ENCODE measurements at regions not wholly inside any gene's neighbourhood (a gene's known extent, or its start where the extent isn't known, plus 50 kb on each side); places are given as distances from the start of the nearest gene placed in this dataset.
A peak's percentile ranks its signal among the peaks of the same experiment; 100 is the strongest.

DNA sequence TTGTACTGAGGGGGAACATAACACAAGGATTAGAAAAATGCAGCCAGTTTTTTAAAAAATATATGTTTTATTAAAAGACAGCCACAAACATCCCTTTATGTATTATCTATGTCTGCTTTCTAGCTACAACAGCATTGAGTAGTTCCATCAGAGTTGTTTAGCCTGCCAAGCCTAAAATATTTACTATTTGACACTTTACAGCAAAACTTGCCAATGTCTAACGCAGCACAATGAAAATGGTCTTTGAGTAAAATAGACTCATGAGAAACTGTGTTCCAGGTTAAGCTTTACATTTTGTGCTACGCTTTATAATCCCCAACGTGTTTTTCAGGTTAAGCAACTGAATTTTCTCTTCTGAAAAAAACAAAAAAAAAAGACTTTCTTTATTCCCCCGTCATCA, 2211.5 kb upstream of the RAG2 start:
- TF ChIP-seq, protein P1, sequence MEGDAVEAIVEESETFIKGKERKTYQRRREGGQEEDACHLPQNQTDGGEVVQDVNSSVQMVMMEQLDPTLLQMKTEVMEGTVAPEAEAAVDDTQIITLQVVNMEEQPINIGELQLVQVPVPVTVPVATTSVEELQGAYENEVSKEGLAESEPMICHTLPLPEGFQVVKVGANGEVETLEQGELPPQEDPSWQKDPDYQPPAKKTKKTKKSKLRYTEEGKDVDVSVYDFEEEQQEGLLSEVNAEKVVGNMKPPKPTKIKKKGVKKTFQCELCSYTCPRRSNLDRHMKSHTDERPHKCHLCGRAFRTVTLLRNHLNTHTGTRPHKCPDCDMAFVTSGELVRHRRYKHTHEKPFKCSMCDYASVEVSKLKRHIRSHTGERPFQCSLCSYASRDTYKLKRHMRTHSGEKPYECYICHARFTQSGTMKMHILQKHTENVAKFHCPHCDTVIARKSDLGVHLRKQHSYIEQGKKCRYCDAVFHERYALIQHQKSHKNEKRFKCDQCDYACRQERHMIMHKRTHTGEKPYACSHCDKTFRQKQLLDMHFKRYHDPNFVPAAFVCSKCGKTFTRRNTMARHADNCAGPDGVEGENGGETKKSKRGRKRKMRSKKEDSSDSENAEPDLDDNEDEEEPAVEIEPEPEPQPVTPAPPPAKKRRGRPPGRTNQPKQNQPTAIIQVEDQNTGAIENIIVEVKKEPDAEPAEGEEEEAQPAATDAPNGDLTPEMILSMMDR (IDR thresholded peaks at IDR 0.05; ENCODE audit: control extremely low read depth, extremely low read depth, low read depth, missing control alignments) = no peak
- DNase-seq (ENCODE audit: extremely low spot score) = no peak
- POLR2A ChIA-PET = no interaction called here
- CTCF ChIA-PET = interaction anchor here (1.4 kb wide), 1 partner anchor 17 kb away, joined by 3 read pairs; no protein-coding TSS in a partner anchor

DNA sequence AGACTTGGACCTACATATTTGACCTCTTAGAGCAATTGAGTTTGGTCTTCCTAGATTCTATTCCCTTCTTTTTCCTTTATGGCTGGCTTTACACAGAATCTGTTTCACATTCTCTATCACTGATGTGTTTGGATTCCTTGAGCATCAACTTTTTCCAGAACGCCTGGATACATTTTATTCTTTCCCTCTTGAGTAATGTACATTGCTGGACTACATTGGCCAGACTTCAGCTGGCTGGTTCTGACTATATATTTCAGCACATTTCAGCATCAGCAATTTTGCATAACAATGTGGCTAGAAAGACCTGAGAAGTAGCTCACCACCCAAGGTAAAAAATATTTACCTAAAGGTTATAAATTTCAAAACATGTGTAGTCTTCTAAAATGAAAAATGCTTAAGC, 2198.2 kb upstream of the RAG2 start:
- ChIA-PET CTCF (no interaction called here), POLR2A (no interaction called here)
- DNase-seq (ENCODE audit: extremely low spot score) = no peak
- TF ChIP-seq, protein P1 (IDR thresholded peaks at IDR 0.05; ENCODE audit: control extremely low read depth, extremely low read depth, low read depth, missing control alignments) = no peak

DNA sequence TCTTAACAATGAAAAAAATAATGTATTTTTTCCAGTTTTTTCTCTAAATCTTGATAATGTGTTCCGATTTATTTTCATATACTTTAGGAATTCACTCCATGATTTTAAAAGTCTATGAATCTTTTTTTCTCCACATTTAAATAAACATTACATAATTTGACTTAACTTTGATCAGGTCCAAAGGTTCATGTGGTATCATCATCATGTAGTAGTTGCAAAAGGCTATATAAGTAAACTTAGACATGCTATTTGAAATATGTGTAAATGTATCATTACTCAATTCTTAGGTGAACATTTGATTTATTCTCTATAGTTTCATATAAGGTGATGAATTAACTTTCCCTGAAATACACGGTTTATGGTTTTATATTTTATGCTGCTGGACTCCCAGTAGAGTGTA, 2197.0 kb upstream of the RAG2 start:
- POLR2A ChIA-PET = no interaction called here
- DNase-seq (ENCODE audit: extremely low spot score) = no peak
- CTCF ChIA-PET = no interaction called here
- TF ChIP-seq, protein P1 (IDR thresholded peaks at IDR 0.05; ENCODE audit: control extremely low read depth, extremely low read depth, low read depth, missing control alignments) = no peak

DNA sequence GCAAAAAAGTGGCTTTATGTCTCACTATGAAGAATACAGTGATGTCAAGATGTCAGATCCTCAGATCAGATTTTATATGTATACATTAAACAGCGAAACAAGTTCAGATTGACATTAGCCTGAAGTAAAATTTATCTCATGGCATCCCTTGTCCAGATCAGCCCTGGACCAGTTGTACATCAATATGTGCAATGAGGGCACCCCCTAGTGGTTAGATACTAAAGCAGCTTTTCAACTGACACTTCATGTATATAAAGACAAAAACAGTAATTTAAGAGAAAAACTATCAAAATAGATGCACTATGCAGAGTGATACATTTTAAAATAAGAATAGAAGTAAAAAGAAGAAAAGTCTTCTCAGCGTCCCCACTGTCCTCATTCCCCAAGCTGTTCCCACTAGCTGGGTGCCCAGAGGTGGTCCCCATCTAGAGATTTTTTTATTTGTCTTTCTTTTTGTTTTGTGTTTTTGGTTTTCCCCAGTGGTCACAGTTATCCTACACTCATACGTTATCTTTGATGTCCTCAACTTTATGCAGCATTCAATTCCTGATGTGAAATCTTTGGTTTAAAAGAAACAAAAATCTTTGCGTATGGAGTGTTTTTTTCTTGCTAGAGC, 2193.4 kb upstream of the RAG2 start:
- DNase-seq (ENCODE audit: extremely low spot score) = peak; percentile 25
- CTCF ChIA-PET = interaction anchor here (1.0 to 2.2 kb wide), 11 partner anchors 8 to 1846 kb away, joined by 3 to 9 read pairs (median 5); no protein-coding TSS in a partner anchor
- POLR2A ChIA-PET = no interaction called here
- TF ChIP-seq, protein P1 (IDR thresholded peaks at IDR 0.05; ENCODE audit: control extremely low read depth, extremely low read depth, low read depth, missing control alignments) = peak; percentile 65

DNA sequence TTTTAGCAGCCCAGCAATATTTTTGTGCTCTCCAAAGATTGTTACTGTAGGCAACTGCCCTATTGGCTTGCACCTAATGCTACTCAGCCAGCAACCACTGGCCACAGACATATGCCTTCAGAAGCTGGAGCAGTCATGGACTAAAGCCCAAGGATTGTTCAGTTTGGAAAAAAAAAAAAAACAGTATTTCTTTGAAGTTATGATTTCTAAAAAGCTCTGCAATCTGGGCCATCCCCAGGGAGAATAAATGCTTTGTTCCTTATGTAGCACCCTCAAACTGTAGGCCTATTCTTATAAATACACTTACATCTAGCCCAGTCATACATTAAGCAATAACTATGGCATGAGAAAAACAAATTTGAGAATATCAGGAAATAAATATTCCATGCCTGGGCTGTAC, 2190.5 kb upstream of the RAG2 start:
- ChIA-PET POLR2A (no interaction called here), CTCF (interaction anchor here (1.0 to 1.4 kb wide), 2 partner anchors 9 to 19 kb away, joined by 3 to 4 read pairs; no protein-coding TSS in a partner anchor)
- no peak for DNase-seq (ENCODE audit: extremely low spot score)
- TF ChIP-seq, protein P1 (IDR thresholded peaks at IDR 0.05; ENCODE audit: control extremely low read depth, extremely low read depth, low read depth, missing control alignments) = no peak

DNA sequence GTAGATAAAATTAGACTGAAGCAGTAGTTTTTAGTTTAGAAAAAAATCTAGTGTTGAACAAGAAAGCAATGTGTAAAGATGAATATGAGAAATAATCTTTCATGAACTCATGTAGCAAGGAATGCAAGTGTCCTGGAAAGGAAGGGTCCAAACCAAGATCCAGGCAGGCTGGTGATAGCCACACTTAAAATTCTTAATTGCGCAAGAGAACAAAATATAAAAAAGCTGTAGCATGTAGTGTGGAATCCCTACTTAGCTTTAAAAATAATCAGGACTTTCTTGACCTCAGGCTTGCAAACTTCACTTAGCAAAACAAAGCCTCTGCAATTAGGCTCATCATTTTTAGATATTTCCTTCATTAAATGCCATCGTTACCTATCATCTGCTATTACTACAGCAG, 2186.1 kb upstream of the RAG2 start:
- POLR2A ChIA-PET = no interaction called here
- DNase-seq (ENCODE audit: extremely low spot score) = no peak
- TF ChIP-seq, protein P1 (IDR thresholded peaks at IDR 0.05; ENCODE audit: control extremely low read depth, extremely low read depth, low read depth, missing control alignments) = no peak
- CTCF ChIA-PET = interaction anchor here (1.4 kb wide), 1 partner anchor 14 kb away, joined by 3 read pairs; no protein-coding TSS in a partner anchor

All from GM10248 (cell line).